ENCODE measurements at regions not wholly inside any gene's neighbourhood (a gene's known extent, or its start where the extent isn't known, plus 50 kb on each side); places are given as distances from the start of the nearest gene placed in this dataset.

- no peaks in the 10 kb centered on the region for H3K27me3 Mint-ChIP-seq (ENCODE audit: low read depth)
- peak overlapping the region; percentile 3 for H3K4me3 Mint-ChIP-seq
- no peak overlapping the region for H3K27ac Mint-ChIP-seq
- peaks cover 3% of the 10 kb centered on the region for H3K36me3 Mint-ChIP-seq (ENCODE audit: low read depth)
- H3K9me3 Mint-ChIP-seq = no peaks in the 10 kb centered on the region
- H3K4me1 Mint-ChIP-seq (ENCODE audit: low read depth) = peaks cover 25% of the 10 kb centered on the region
Observed at GRCh38 chr14:98512501-98513251, 759.3 kb downstream of the BCL11B start.

GRCh38 chr14:98513558-98513957 lies 758.4 kb downstream of the BCL11B start:
- Mint-ChIP-seq H3K27ac (no peak overlapping the region), H3K36me3 (ENCODE audit: low read depth) (peaks cover 3% of the 10 kb centered on the region), H3K4me3 (no peak overlapping the region), H3K27me3 (ENCODE audit: low read depth) (no peaks in the 10 kb centered on the region), H3K4me1 (ENCODE audit: low read depth) (peaks cover 25% of the 10 kb centered on the region), H3K9me3 (no peaks in the 10 kb centered on the region)

GRCh38 chr14:98514016-98514415 lies 758.0 kb downstream of the BCL11B start:
- Mint-ChIP-seq H3K27ac (no peak overlapping the region), H3K4me3 (no peak overlapping the region), H3K9me3 (no peaks in the 10 kb centered on the region), H3K27me3 (ENCODE audit: low read depth) (no peaks in the 10 kb centered on the region), H3K36me3 (ENCODE audit: low read depth) (peaks cover 3% of the 10 kb centered on the region), H3K4me1 (ENCODE audit: low read depth) (peaks cover 25% of the 10 kb centered on the region)

- peaks cover 2% of the 10 kb centered on the region for H3K4me1 Mint-ChIP-seq (ENCODE audit: low read depth)
- no peak overlapping the region for H3K4me3 Mint-ChIP-seq
- no peak overlapping the region for H3K27ac Mint-ChIP-seq
- H3K27me3 Mint-ChIP-seq (ENCODE audit: low read depth) = no peaks in the 10 kb centered on the region
- H3K9me3 Mint-ChIP-seq = peaks cover 24% of the 10 kb centered on the region
- no peaks in the 10 kb centered on the region for H3K36me3 Mint-ChIP-seq (ENCODE audit: low read depth)
Observed at GRCh38 chr14:98536256-98536655, 735.7 kb downstream of the BCL11B start.

GRCh38 chr14:98542316-98542715 lies 729.7 kb downstream of the BCL11B start:
- Mint-ChIP-seq H3K9me3 (peaks cover 6% of the 10 kb centered on the region), H3K27ac (no peak overlapping the region), H3K27me3 (ENCODE audit: low read depth) (no peaks in the 10 kb centered on the region), H3K36me3 (ENCODE audit: low read depth) (no peaks in the 10 kb centered on the region), H3K4me1 (ENCODE audit: low read depth) (no peaks in the 10 kb centered on the region), H3K4me3 (no peak overlapping the region)

GRCh38 chr14:98543074-98543473 lies 728.9 kb downstream of the BCL11B start:
- Mint-ChIP-seq H3K9me3 (peaks cover 5% of the 10 kb centered on the region), H3K27ac (no peak overlapping the region), H3K4me3 (no peak overlapping the region)

GRCh38 chr14:98544174-98544573 lies 727.8 kb downstream of the BCL11B start:
- Mint-ChIP-seq H3K27me3 (ENCODE audit: low read depth) (no peaks in the 10 kb centered on the region), H3K4me1 (ENCODE audit: low read depth) (peaks cover 9% of the 10 kb centered on the region), H3K4me3 (no peak overlapping the region), H3K27ac (no peak overlapping the region), H3K36me3 (ENCODE audit: low read depth) (no peaks in the 10 kb centered on the region), H3K9me3 (peaks cover 1% of the 10 kb centered on the region)

More at GRCh38 chr14:98543074-98543473, 728.9 kb downstream of the BCL11B start:
- Mint-ChIP-seq H3K36me3 (ENCODE audit: low read depth) (no peaks in the 10 kb centered on the region), H3K4me1 (ENCODE audit: low read depth) (peaks cover 3% of the 10 kb centered on the region), H3K27me3 (ENCODE audit: low read depth) (no peaks in the 10 kb centered on the region)

- Mint-ChIP-seq H3K27ac (no peak overlapping the region), H3K4me3 (no peak overlapping the region), H3K36me3 (ENCODE audit: low read depth) (no peaks in the 10 kb centered on the region), H3K9me3 (no peaks in the 10 kb centered on the region), H3K27me3 (ENCODE audit: low read depth) (no peaks in the 10 kb centered on the region), H3K4me1 (ENCODE audit: low read depth) (peaks cover 9% of the 10 kb centered on the region)
Observed at GRCh38 chr14:98545181-98545580, 726.8 kb downstream of the BCL11B start.

GRCh38 chr14:98548071-98548686 lies 723.8 kb downstream of the BCL11B start:
- H3K9me3 Mint-ChIP-seq = no peaks in the 10 kb centered on the region
- H3K4me3 Mint-ChIP-seq = no peak overlapping the region
- peak overlapping the region; percentile 58 for H3K27ac Mint-ChIP-seq
- H3K4me1 Mint-ChIP-seq (ENCODE audit: low read depth) = peaks cover 9% of the 10 kb centered on the region
- no peaks in the 10 kb centered on the region for H3K27me3 Mint-ChIP-seq (ENCODE audit: low read depth)
- no peaks in the 10 kb centered on the region for H3K36me3 Mint-ChIP-seq (ENCODE audit: low read depth)

GRCh38 chr14:98551028-98551427 lies 721.0 kb downstream of the BCL11B start:
- Mint-ChIP-seq H3K4me1 (ENCODE audit: low read depth) (peaks cover 9% of the 10 kb centered on the region), H3K27ac (no peak overlapping the region), H3K36me3 (ENCODE audit: low read depth) (no peaks in the 10 kb centered on the region), H3K9me3 (peaks cover 4% of the 10 kb centered on the region), H3K4me3 (no peak overlapping the region), H3K27me3 (ENCODE audit: low read depth) (no peaks in the 10 kb centered on the region)

- Mint-ChIP-seq H3K4me1 (ENCODE audit: low read depth) (no peaks in the 10 kb centered on the region), H3K4me3 (no peak overlapping the region), H3K27me3 (ENCODE audit: low read depth) (no peaks in the 10 kb centered on the region), H3K27ac (no peak overlapping the region), H3K36me3 (ENCODE audit: low read depth) (no peaks in the 10 kb centered on the region), H3K9me3 (peaks cover 17% of the 10 kb centered on the region)
Observed at GRCh38 chr14:98555440-98555839, 716.6 kb downstream of the BCL11B start.

- Mint-ChIP-seq H3K9me3 (peaks cover 3% of the 10 kb centered on the region), H3K36me3 (ENCODE audit: low read depth) (no peaks in the 10 kb centered on the region), H3K4me3 (no peak overlapping the region), H3K27me3 (ENCODE audit: low read depth) (no peaks in the 10 kb centered on the region), H3K27ac (no peak overlapping the region), H3K4me1 (ENCODE audit: low read depth) (peaks cover 3% of the 10 kb centered on the region)
Observed at GRCh38 chr14:98564006-98564405, 708.0 kb downstream of the BCL11B start.

- Mint-ChIP-seq H3K36me3 (ENCODE audit: low read depth) (no peaks in the 10 kb centered on the region), H3K4me1 (ENCODE audit: low read depth) (peaks cover 3% of the 10 kb centered on the region), H3K27ac (no peak overlapping the region), H3K27me3 (ENCODE audit: low read depth) (no peaks in the 10 kb centered on the region), H3K9me3 (no peaks in the 10 kb centered on the region), H3K4me3 (no peak overlapping the region)
Observed at GRCh38 chr14:98564541-98564940, 707.5 kb downstream of the BCL11B start.

GRCh38 chr14:98571104-98571503 lies 700.9 kb downstream of the BCL11B start:
- Mint-ChIP-seq H3K27ac (no peak overlapping the region), H3K36me3 (ENCODE audit: low read depth) (no peaks in the 10 kb centered on the region), H3K4me1 (ENCODE audit: low read depth) (no peaks in the 10 kb centered on the region), H3K9me3 (peaks cover 12% of the 10 kb centered on the region), H3K4me3 (no peak overlapping the region), H3K27me3 (ENCODE audit: low read depth) (peaks cover 3% of the 10 kb centered on the region)

- H3K4me3 Mint-ChIP-seq = no peak overlapping the region
- H3K9me3 Mint-ChIP-seq = peaks cover 12% of the 10 kb centered on the region
- peaks cover 3% of the 10 kb centered on the region for H3K27me3 Mint-ChIP-seq (ENCODE audit: low read depth)
- H3K36me3 Mint-ChIP-seq (ENCODE audit: low read depth) = no peaks in the 10 kb centered on the region
- H3K4me1 Mint-ChIP-seq (ENCODE audit: low read depth) = no peaks in the 10 kb centered on the region
- H3K27ac Mint-ChIP-seq = no peak overlapping the region
Observed at GRCh38 chr14:98573082-98573481, 698.9 kb downstream of the BCL11B start.

Measured in T-helper 1 cell treated with Interleukin-12 subunit alpha and Interleukin-12 subunit beta and Interleukin-4 antibody, amounts not matched to agents 30 μg/mL and 1 μg/mL, for 36 hours (primary cell).